ENCODE measurements at regions not wholly inside any gene's neighbourhood (a gene's known extent, or its start where the extent isn't known, plus 50 kb on each side); places are given as distances from the start of the nearest gene placed in this dataset.
A peak's percentile ranks its signal among the peaks of the same experiment; 100 is the strongest.

GRCh38 chr7:155872678-155873369 lies 60.6 kb upstream of the SHH start (continued):
- TF ChIP-seq ZNF550 (CRISPR knock-in tag; IDR thresholded peaks at IDR 0.05; ENCODE audit: borderline replicate concordance) (no peak), THRA (CRISPR knock-in tag; IDR thresholded peaks at IDR 0.05; ENCODE audit: borderline replicate concordance) (no peak), ZNF557 (CRISPR knock-in tag; IDR thresholded peaks at IDR 0.05) (no peak), STAT6 (CRISPR knock-in tag; IDR thresholded peaks at IDR 0.05; ENCODE audit: borderline replicate concordance) (no peak), BHLHE40 (IDR thresholded peaks at IDR 0.05; ENCODE audit: low read length) (peak; percentile 59), ZBTB20 (CRISPR knock-in tag; IDR thresholded peaks at IDR 0.05; ENCODE audit: borderline replicate concordance, low read depth) (no peak), ZNF446 (CRISPR knock-in tag; IDR thresholded peaks at IDR 0.05) (no peak), ZHX1 (CRISPR knock-in tag; IDR thresholded peaks at IDR 0.05; ENCODE audit: low read depth) (no peak), ZNF687 (CRISPR knock-in tag; IDR thresholded peaks at IDR 0.05) (no peak), ATF5 (CRISPR knock-in tag; IDR thresholded peaks at IDR 0.05; ENCODE audit: low read depth) (no peak), SOX13 (IDR thresholded peaks at IDR 0.05) (no peak), SOX13 (CRISPR knock-in tag; conservative IDR thresholded peaks at IDR 0.05 in 1 of 2, IDR thresholded peaks at IDR 0.05 in 1 of 2) (peak in 1 of 2 experiments; percentile 64; a peak in 1 of 4 replicates), KDM6A (CRISPR knock-in tag; IDR thresholded peaks at IDR 0.05; ENCODE audit: low read depth) (no peak), ZNF143 (CRISPR knock-in tag; IDR thresholded peaks at IDR 0.05) (no peak), ZMYM2 (CRISPR knock-in tag; IDR thresholded peaks at IDR 0.05) (no peak), SMAD1 (CRISPR knock-in tag; IDR thresholded peaks at IDR 0.05; ENCODE audit: borderline replicate concordance, low read depth) (no peak)

Measured in HepG2 (cell line).